Mesodermal cell (in vitro differentiated cells): ENCODE measurements at regions not wholly inside any gene's neighbourhood (a gene's known extent, or its start where the extent isn't known, plus 50 kb on each side); places are given as distances from the start of the nearest gene placed in this dataset.
A peak's percentile ranks its signal among the peaks of the same experiment; 100 is the strongest.
"Not testable (repeated sequence)": the region's sequence is repeated elsewhere in the genome, so short reads cannot be mapped to it uniquely, and the experiment has no call there.

Experiments
- H3K27ac ChIP-seq: 2 replicates; pipeline ENCODE4 v1.7.0; 2013; ENCODE audit warnings: mild to moderate bottlenecking, low read depth, low read length, moderate library complexity; ENCODE audit not compliant: severe bottlenecking
- H3K36me3 ChIP-seq: 2 replicates; pipeline ENCODE4 v1.7.1; 2013; ENCODE audit warnings: mild to moderate bottlenecking, low read length, moderate library complexity; ENCODE audit not compliant: control insufficient read depth, insufficient read depth
- H3K4me1 ChIP-seq: one replicate; pipeline ENCODE4 v1.7.1; 2013; ENCODE audit warnings: mild to moderate bottlenecking, low read length; ENCODE audit not compliant: insufficient read depth, control insufficient read depth, poor library complexity, severe bottlenecking
- H3K4me3 ChIP-seq: 2 replicates; pipeline ENCODE4 v1.7.0; 2013; ENCODE audit warnings: low read length, control low read depth, mild to moderate bottlenecking; ENCODE audit not compliant: insufficient read depth, poor library complexity, severe bottlenecking; ENCODE audit errors: extremely low read depth
- H3K9me3 ChIP-seq: 2 replicates; pipeline ENCODE4 v1.7.1; 2013; ENCODE audit warnings: mild to moderate bottlenecking, low read length, moderate library complexity; ENCODE audit not compliant: control insufficient read depth
- WGBS, 2 experiments: methylation state at CpG; one replicate each; pipeline ENCODE4 v1.1.5; 2013; ENCODE audit warnings: missing lambda C conversion rate in 2 of 2; ENCODE audit not compliant: insufficient coverage in 2 of 2; 5-methylcytosine and 5-hydroxymethylcytosine counted together

- H3K36me3 ChIP-seq: no peaks in the 10 kb centered on the region
- H3K4me1 ChIP-seq: peaks cover 5% of the 10 kb centered on the region
- H3K9me3 ChIP-seq: no peaks in the 10 kb centered on the region
- H3K27ac ChIP-seq: no peak overlapping the region
- whole genome bisulfite sequencing, 2 experiments: 93 to 98% methylated on average over 12 to 17 of the region's 17 CpGs
- H3K4me3 ChIP-seq: no peak overlapping the region
These were observed 116.7 kb upstream of the LPCAT1 start for GRCh38 chr5:1640421-1640881.

- 91 to 92% methylated on average over 8 to 14 of the region's 14 CpGs for WGBS, 2 experiments
- no peak overlapping the region for H3K27ac ChIP-seq
These were observed 116.0 kb upstream of the LPCAT1 start for GRCh38 chr5:1639757-1640156.

GRCh38 chr5:1638658-1639400 is 115.1 kb upstream of the LPCAT1 start:
- no peak overlapping the region for H3K4me3 ChIP-seq
- H3K9me3 ChIP-seq: no peaks in the 10 kb centered on the region
- 93% methylated on average over 15 to 19 of the region's 23 CpGs for WGBS, 2 experiments
- H3K36me3 ChIP-seq: no peaks in the 10 kb centered on the region
- H3K4me1 ChIP-seq: peaks cover 5% of the 10 kb centered on the region
- no peak overlapping the region for H3K27ac ChIP-seq

More at GRCh38 chr5:1639757-1640156, 116.0 kb upstream of the LPCAT1 start:
- Histone ChIP-seq H3K4me1 (peaks cover 5% of the 10 kb centered on the region), H3K4me3 (no peak overlapping the region), H3K9me3 (no peaks in the 10 kb centered on the region), H3K36me3 (no peaks in the 10 kb centered on the region)

DNA sequence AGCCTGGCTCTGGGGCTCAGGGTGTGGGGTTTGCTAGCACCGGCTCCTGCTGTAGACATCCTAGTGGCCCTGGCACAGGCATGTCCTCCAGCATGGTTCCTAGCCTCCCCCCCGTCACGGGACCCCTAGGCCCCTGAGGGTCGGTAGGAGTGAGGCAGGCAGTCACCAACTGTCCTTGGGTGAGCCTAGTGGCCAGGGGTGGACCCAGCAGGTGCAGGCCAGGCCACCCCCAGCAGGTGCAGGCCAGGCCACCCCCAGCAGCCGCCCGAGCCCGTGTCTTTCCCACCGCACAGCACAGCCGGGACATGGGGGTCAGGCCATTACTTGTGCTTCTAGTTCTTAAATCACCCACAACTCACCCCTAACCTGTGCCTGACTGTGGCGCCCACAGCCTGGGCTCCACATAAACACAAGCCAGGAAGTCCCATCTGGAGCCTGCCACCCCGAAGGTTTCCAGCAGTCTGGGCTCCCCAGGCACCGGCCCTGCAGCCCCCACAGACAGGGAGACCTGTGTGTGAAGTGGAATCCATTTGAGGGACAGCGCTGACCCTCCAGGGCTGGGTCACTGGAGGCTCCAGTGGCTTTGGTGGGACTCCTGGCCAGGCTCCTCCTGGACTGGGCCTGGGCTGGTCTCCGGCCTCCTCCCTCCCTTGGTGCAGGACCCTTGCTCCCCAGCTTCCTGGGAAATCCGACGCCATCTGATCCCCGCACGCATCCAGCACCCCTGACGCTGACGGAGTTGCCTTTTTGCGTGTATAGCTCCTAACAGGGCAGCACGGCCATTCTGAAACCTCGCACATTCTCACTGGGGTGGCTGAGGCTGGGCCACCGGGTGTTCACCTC is 114.1 kb upstream of the LPCAT1 start:
- 90 to 91% methylated on average over 18 to 24 of the region's 24 CpGs for WGBS, 2 experiments
- peaks cover 5% of the 10 kb centered on the region for H3K4me1 ChIP-seq
- no peaks in the 10 kb centered on the region for H3K9me3 ChIP-seq
- no peak overlapping the region for H3K4me3 ChIP-seq
- no peak overlapping the region for H3K27ac ChIP-seq
- H3K36me3 ChIP-seq: no peaks in the 10 kb centered on the region

DNA sequence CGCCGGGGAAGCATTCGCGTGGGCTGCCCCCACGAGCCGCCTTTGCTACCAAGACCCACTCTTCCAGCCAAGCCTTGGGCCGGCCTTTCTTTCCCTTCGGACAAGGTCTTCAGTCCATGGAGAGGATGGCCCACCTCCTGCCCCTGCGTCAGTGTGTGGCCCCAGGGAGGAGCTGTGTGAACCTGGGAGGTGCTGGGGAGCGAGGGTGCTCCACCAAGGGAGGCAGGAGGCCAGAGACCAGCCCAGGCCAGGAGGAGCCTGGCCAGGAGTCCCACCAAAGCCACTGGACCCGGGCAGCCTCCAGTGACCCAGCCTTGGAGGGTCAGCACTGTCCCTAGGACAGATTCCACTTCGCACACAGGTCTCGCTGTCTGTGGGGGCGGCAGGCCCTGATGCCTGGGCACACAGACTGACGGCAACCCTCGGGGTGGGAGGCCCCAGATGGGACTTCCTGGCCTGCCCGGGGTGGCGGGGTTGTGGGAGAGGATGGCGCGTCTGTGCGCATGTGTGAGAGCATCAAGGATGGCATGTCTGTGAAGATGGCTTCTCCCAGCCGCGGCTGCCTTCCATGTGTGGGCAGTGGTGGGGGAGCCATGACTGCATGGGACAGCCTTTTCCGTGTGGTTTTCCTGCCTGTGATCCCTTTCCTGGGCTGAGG is 113.3 kb upstream of the LPCAT1 start:
- no peak overlapping the region for H3K4me3 ChIP-seq
- 92 to 98% methylated on average over 19 to 23 of the region's 24 CpGs for WGBS, 2 experiments
- H3K36me3 ChIP-seq: no peaks in the 10 kb centered on the region
- no peak overlapping the region for H3K27ac ChIP-seq
- H3K4me1 ChIP-seq: peaks cover 5% of the 10 kb centered on the region
- H3K9me3 ChIP-seq: no peaks in the 10 kb centered on the region

DNA sequence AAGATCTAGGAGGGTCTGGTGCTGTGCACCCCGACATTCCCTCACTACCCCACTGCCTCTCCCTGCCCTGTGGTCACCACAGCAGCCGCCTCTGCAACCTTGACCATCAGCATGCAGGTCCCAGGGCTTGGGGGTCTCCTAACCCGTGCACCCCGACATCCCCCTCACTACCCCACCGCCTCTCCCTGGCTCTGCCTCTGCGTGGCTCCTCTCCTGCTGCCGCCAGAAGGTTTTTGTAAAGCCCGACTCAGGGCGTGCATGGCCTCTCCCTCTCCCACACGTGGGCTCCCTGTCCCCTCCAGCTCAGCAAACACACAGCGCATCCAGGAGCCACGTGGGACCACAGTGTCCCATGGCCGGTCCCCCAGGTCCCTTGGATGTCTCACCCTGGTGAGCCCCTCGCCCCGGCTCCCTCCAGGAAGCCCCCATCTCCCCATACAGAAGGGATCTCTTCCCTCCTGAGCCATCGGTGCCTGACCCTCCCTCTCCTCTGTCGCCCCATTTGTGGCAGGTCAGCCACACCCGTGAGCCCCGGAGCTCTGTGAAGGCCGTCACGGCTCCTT is 112.5 kb upstream of the LPCAT1 start:
- not testable (repeated sequence) for H3K27ac ChIP-seq, H3K4me3 ChIP-seq, H3K4me1 ChIP-seq, H3K9me3 ChIP-seq, H3K36me3 ChIP-seq
- 88 to 91% methylated on average over 16 to 20 of the region's 21 CpGs for WGBS, 2 experiments

- not testable (repeated sequence) for H3K36me3 ChIP-seq, H3K4me3 ChIP-seq, H3K27ac ChIP-seq, H3K4me1 ChIP-seq, H3K9me3 ChIP-seq
- WGBS, 2 experiments: 80% methylated on average over 1 of the region's 2 CpGs; no CpG with 5 or more reads in 1 of the 2 experiments
These were observed 111.7 kb upstream of the LPCAT1 start for GRCh38 chr5:1635477-1635876.

DNA sequence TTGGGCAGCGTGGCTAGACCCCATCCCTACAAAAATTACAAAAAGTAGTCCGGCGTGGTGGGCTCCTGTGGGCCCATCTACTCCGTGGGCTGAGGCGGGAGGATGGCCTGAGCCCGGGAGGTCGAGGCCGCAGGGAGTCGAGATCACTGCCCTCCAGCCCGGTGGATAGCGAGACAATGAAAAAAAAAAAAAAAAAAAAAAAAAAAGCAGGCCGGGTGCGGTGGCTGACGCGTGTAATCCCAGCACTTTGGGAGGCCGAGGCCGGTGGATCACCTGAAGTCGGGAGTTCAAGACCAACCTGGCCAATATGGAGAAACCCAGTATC is 110.5 kb upstream of the LPCAT1 start:
- H3K4me1 ChIP-seq: peaks cover 5% of the 10 kb centered on the region
- peak overlapping the region; percentile 52 for H3K4me3 ChIP-seq
- no peaks in the 10 kb centered on the region for H3K36me3 ChIP-seq
- 81% methylated on average over 10 of the region's 18 CpGs; no CpG with 5 or more reads in 1 of the 2 experiments for WGBS, 2 experiments
- H3K9me3 ChIP-seq: no peaks in the 10 kb centered on the region
- no peak overlapping the region for H3K27ac ChIP-seq

- H3K27ac ChIP-seq: no peak overlapping the region
- 5 to 8% methylated on average over 41 to 58 of the region's 75 CpGs for WGBS, 2 experiments
- peaks cover 5% of the 10 kb centered on the region for H3K4me1 ChIP-seq
- no peaks in the 10 kb centered on the region for H3K9me3 ChIP-seq
- H3K36me3 ChIP-seq: no peaks in the 10 kb centered on the region
- H3K4me3 ChIP-seq: peak overlapping the region; percentile 52
These were observed 110.0 kb upstream of the LPCAT1 start for GRCh38 chr5:1633605-1634336.

- H3K27ac ChIP-seq, H3K9me3 ChIP-seq, H3K4me3 ChIP-seq, H3K4me1 ChIP-seq, H3K36me3 ChIP-seq: not testable (repeated sequence)
- WGBS, 2 experiments: 98 to 100% methylated on average over 3 to 5 of the region's 5 CpGs
These were observed 107.2 kb upstream of the LPCAT1 start for GRCh38 chr5:1631004-1631403.
